KMS-11 (cell line): ENCODE measurements at regions not wholly inside any gene's neighbourhood (a gene's known extent, or its start where the extent isn't known, plus 50 kb on each side); places are given as distances from the start of the nearest gene placed in this dataset.
A peak's percentile ranks its signal among the peaks of the same experiment; 100 is the strongest.

Experiments used
- H2AFZ ChIP-seq: fragments of 200-600 bp; sonication (generic); 2 replicates; pipeline ENCODE4 v1.6.1; 2016; ENCODE audit warnings: antibody characterized with exemption, mixed run types, low read depth
- H3K27ac ChIP-seq: fragments of 200-600 bp; sonication (generic); 2 replicates; pipeline ENCODE4 v1.6.1; 2016; ENCODE audit warnings: mild to moderate bottlenecking, mixed run types
- H3K27me3 ChIP-seq: fragments of 200-600 bp; sonication (generic); 2 replicates; pipeline ENCODE4 v1.6.1; 2017; ENCODE audit warnings: mild to moderate bottlenecking, low read depth, mixed run types, moderate library complexity; ENCODE audit not compliant: insufficient read depth
- H3K36me3 ChIP-seq: fragments of 200-600 bp; sonication (generic); 2 replicates; pipeline ENCODE4 v1.6.1; 2017; ENCODE audit warnings: mild to moderate bottlenecking, mixed run types; ENCODE audit not compliant: insufficient read depth
- H3K4me1 ChIP-seq: fragments of 200-600 bp; sonication (generic); 2 replicates; pipeline ENCODE4 v1.6.1; 2016; ENCODE audit warnings: mild to moderate bottlenecking, low read depth, mixed run types; ENCODE audit not compliant: poor library complexity, severe bottlenecking
- H3K4me2 ChIP-seq: fragments of 200-600 bp; sonication (generic); 2 replicates; pipeline ENCODE4 v1.7.0; 2016; ENCODE audit warnings: mild to moderate bottlenecking, mixed run types
- H3K4me3 ChIP-seq: fragments of 200-600 bp; sonication (generic); IDR thresholded peaks from 2 replicates; pipeline ENCODE4 v1.6.1; 2017; ENCODE audit warnings: low read depth, low read length, mixed read lengths; ENCODE audit not compliant: insufficient read depth
- H3K79me2 ChIP-seq: fragments of 200-600 bp; sonication (generic); 2 replicates; pipeline ENCODE4 v1.6.1; 2016; ENCODE audit warnings: low read depth, mixed run types; ENCODE audit not compliant: insufficient read depth
- H3K9ac ChIP-seq: fragments of 200-600 bp; sonication (generic); 2 replicates; pipeline ENCODE4 v1.6.1; 2016; ENCODE audit warnings: mild to moderate bottlenecking, mixed run types
- H4K20me1 ChIP-seq: fragments of 200-600 bp; sonication (generic); 2 replicates; pipeline ENCODE4 v1.6.1; 2016; ENCODE audit warnings: mild to moderate bottlenecking, mixed run types; ENCODE audit not compliant: insufficient read depth
- CTCF ChIP-seq: fragments of 200-600 bp; sonication (generic); conservative IDR thresholded peaks from 2 replicates; pipeline ENCODE4 v1.6.1; 2017; ENCODE audit warnings: low read depth, mild to moderate bottlenecking, antibody characterized with exemption, low read length, moderate library complexity, mixed read lengths

- H3K27ac ChIP-seq: peak overlapping the region; percentile 47; the same call in 1 of the 2 replicates
- peaks cover 97% of the 10 kb centered on the region for H3K4me1 ChIP-seq
- no peak for TF ChIP-seq CTCF
- peak overlapping the region; percentile 67 for H3K4me2 ChIP-seq
- no peaks in the 10 kb centered on the region for H3K27me3 ChIP-seq
- H4K20me1 ChIP-seq: no peaks in the 10 kb centered on the region
- no peak overlapping the region for H3K4me3 ChIP-seq
- 0 out of 2 replicates have a peak overlapping the region, but pooled peaks have one; percentile 32 for H2AFZ ChIP-seq
- H3K9ac ChIP-seq: no peak overlapping the region
- no peaks in the 10 kb centered on the region for H3K79me2 ChIP-seq
- H3K36me3 ChIP-seq: no peaks in the 10 kb centered on the region
Measured at GRCh38 chr12:88388566-88389540, 191.4 kb downstream of the KITLG start.

DNA sequence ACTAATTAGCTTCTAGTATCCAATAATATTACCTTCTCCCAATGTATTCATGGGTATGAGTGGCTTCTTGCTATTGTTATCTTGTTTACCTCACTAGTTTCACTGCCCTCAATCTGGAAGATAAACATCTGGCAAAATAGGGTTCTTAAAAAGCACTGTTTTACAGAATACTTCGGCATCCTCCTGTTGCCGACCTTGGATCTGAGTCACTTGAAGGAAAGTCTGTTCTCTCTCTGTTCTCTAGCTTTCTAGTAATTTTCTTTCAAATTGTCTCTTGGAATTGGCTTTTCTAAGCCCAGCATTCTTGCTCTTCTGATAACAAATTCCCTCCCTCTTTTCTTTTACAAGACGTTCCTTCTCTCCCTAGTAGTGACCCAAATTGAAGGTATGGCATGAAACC, 189.5 kb downstream of the KITLG start:
- Histone ChIP-seq H3K9ac (no peak overlapping the region), H3K4me2 (peak overlapping the region; percentile 67; the same call in 1 of the 2 replicates), H3K4me3 (no peak overlapping the region), H3K36me3 (no peaks in the 10 kb centered on the region), H3K4me1 (peaks cover 82% of the 10 kb centered on the region), H2AFZ (no peak overlapping the region), H3K27me3 (no peaks in the 10 kb centered on the region), H3K79me2 (no peaks in the 10 kb centered on the region), H4K20me1 (no peaks in the 10 kb centered on the region), H3K27ac (peak overlapping the region; percentile 45; the same call in 1 of the 2 replicates)
- TF ChIP-seq CTCF: no peak

DNA sequence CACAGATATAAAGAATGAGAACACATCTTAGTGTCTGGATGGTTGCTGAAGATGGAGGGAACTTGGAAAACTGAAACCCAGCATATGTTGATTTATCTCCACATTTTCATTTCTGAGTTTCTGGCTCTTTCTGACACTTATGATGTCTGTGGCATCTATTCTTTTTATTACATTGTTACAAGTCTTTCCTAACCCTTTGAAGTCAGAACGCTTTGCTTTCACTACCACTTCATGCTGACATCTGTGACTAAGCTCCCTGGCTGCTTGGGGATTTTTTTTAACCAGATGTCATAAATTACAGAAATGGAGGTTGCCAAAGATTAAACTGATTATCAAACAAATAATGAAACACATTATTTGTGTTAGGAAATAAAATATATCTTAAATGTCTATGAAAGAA, 188.7 kb downstream of the KITLG start:
- peak overlapping the region; percentile 67 for H3K4me2 ChIP-seq

More for the DNA sequence above, 188.7 kb downstream of the KITLG start:
- Histone ChIP-seq H3K9ac (no peak overlapping the region), H4K20me1 (no peaks in the 10 kb centered on the region), H3K36me3 (no peaks in the 10 kb centered on the region), H3K27ac (peak overlapping the region; percentile 45; the same call in 1 of the 2 replicates), H2AFZ (no peak overlapping the region), H3K4me3 (no peak overlapping the region), H3K27me3 (no peaks in the 10 kb centered on the region), H3K79me2 (no peaks in the 10 kb centered on the region), H3K4me1 (peaks cover 78% of the 10 kb centered on the region)
- TF ChIP-seq CTCF: no peak
